ENCODE measurements at regions not wholly inside any gene's neighbourhood (a gene's known extent, or its start where the extent isn't known, plus 50 kb on each side); places are given as distances from the start of the nearest gene placed in this dataset.
"Not testable (repeated sequence)": the region's sequence is repeated elsewhere in the genome, so short reads cannot be mapped to it uniquely, and the experiment has no call there.

GRCh38 chr10:109037978-109038377, 885.3 kb downstream of the XPNPEP1 start:
- DNase-seq = no peak

- no peak for DNase-seq
Measured at GRCh38 chr10:109030581-109031210, 892.6 kb downstream of the XPNPEP1 start.

GRCh38 chr10:109029870-109030269, 893.4 kb downstream of the XPNPEP1 start:
- no peak for DNase-seq

GRCh38 chr10:109027534-109028185, 895.7 kb downstream of the XPNPEP1 start:
- no peak for DNase-seq

GRCh38 chr10:109025172-109025571, 898.1 kb downstream of the XPNPEP1 start:
- no peak for DNase-seq

GRCh38 chr10:109022417-109023049, 900.8 kb downstream of the XPNPEP1 start:
- no peak for DNase-seq

- no peak for DNase-seq
Measured at GRCh38 chr10:109019001-109019424, 904.3 kb downstream of the XPNPEP1 start.

GRCh38 chr10:109007514-109007913, 915.8 kb downstream of the XPNPEP1 start:
- no peak for DNase-seq

- no peak for DNase-seq
Measured at GRCh38 chr10:108990441-108990840, 932.9 kb downstream of the XPNPEP1 start.

GRCh38 chr10:108989976-108990375, 933.3 kb downstream of the XPNPEP1 start:
- no peak for DNase-seq

- DNase-seq = no peak
Measured at GRCh38 chr10:108982159-108982558, 941.2 kb downstream of the XPNPEP1 start.

GRCh38 chr10:108980869-108981268, 942.4 kb downstream of the XPNPEP1 start:
- DNase-seq = no peak

GRCh38 chr10:108975459-108976058, 947.8 kb downstream of the XPNPEP1 start:
- DNase-seq = no peak

- no peak for DNase-seq
Measured at GRCh38 chr10:108970016-108970415, 953.3 kb downstream of the XPNPEP1 start.

GRCh38 chr10:108966411-108966810, 956.9 kb downstream of the XPNPEP1 start:
- DNase-seq = no peak

- no peak for DNase-seq
Measured at GRCh38 chr10:108966005-108966404, 957.3 kb downstream of the XPNPEP1 start.

- DNase-seq = no peak
Measured at GRCh38 chr10:108962172-108962571, 961.1 kb downstream of the XPNPEP1 start.

- DNase-seq = no peak
Measured at GRCh38 chr10:108957681-108958080, 965.6 kb downstream of the XPNPEP1 start.

GRCh38 chr10:108956149-108956548, 967.2 kb downstream of the XPNPEP1 start:
- no peak for DNase-seq

- not testable (repeated sequence) for DNase-seq
Measured at GRCh38 chr10:108920029-108920428, 1003.3 kb downstream of the XPNPEP1 start.

- DNase-seq = no peak
Measured at GRCh38 chr10:108913300-108913699, 1010.0 kb downstream of the XPNPEP1 start.

- no peak for DNase-seq
Measured at GRCh38 chr10:108911814-108912541, 1011.3 kb downstream of the XPNPEP1 start.

- DNase-seq = no peak
Measured at GRCh38 chr10:108908096-108908495, 1015.2 kb downstream of the XPNPEP1 start.

Data from NCI-H446 treated with DMSO at 0.1 percent for 48 hours (cell line).